Activated CD4-positive, CD25-positive, alpha-beta regulatory T cell treated with anti-CD3 and anti-CD28 coated beads, Interleukin-2, amount 50 U/mL, for 16 hours (primary cell): ENCODE measurements at regions not wholly inside any gene's neighbourhood (a gene's known extent, or its start where the extent isn't known, plus 50 kb on each side); places are given as distances from the start of the nearest gene placed in this dataset.
"Not testable (repeated sequence)": the region's sequence is repeated elsewhere in the genome, so short reads cannot be mapped to it uniquely, and the experiment has no call there.

Experiments
- DNase-seq: peaks from one replicate; pipeline ENCODE4 v3.0.0-alpha.2; 2020; ENCODE audit warnings: low read depth, low spot score

DNA sequence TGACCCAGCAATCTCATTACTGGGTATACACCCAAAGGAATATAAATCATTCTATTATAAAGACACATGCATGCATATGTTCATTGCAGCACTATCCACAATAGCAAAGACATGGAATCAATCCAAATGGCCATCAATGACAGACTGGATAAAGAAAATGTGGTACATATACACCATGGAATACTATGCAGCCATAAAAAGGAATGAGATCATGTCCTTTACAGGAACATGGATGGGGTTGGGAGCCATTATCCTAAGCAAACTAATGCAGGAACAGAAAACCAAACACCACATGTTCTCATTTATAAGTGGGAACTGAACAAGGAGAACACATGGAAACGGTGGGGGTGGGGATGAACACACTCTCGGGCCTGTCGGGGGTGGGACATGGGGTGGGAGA is 129.2 kb upstream of the STK26 start:
- DNase-seq, result not testable (repeated sequence)

- no peak for DNase-seq
These were observed 128.1 kb upstream of the STK26 start for GRCh38 chrX:131894995-131895394.

DNA sequence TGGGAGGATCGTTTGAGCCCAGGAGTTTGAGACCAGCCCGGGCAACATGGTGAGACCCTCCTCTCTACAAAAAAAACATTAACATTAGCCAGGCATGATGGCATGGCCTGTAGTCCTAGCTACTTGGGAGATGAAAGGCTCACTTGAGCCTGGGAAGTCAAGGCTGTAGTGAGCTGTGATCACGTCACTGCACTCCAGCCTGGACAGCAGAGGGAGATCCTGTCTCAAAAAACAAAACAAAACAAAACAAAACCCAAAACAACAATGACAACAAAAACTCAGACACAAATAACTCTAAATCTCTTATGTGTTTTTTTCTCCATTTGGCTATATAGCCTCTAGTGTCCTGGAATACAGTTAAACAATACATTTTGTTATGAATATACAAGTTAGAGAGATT is 127.3 kb upstream of the STK26 start:
- no peak for DNase-seq

GRCh38 chrX:131901546-131901945 is 121.6 kb upstream of the STK26 start:
- no peak for DNase-seq

GRCh38 chrX:131907488-131908314 is 115.4 kb upstream of the STK26 start:
- no peak for DNase-seq

DNA sequence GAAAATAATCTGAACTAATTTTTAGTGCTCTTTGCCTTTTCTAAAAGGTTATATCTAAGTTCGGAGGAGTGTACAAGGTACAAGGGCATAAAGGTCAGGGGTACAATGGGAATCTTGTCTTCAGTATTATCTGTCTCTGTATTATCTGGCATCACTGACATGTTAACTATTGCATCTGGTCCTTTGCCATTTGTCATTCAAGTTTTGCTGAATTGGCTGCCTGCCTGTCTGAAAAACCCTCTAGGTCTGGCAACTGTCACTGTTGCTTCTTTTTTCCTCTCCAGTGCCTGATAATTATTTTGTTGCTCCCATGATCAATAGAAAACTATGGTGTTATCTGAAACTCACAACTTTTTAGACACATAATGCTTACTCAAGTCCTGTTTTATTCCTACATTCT is 112.5 kb upstream of the STK26 start:
- no peak for DNase-seq

- DNase-seq, result no peak
These were observed 107.6 kb upstream of the STK26 start for GRCh38 chrX:131915488-131915887.

GRCh38 chrX:131917588-131917987 is 105.5 kb upstream of the STK26 start:
- DNase-seq, result no peak

DNA sequence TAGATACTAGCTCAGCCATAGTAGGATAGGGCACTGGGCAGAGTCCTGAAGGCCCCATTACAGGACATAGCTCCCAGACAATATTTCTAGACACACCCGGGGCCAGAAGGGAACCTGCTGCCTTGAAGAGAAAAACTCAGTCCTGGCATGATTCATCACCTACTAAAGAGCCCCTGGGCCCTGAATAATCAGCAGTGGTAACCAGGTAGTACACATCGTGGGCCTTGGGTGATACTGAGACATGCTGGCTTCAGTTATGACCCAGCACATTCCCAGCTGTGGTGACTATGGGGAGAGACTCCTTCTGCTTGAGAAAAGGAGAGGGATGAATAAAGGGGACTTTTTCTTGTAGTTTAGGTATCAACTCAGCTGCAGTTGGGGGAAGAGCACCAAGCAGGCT is 104.3 kb upstream of the STK26 start:
- DNase-seq, result no peak

DNA sequence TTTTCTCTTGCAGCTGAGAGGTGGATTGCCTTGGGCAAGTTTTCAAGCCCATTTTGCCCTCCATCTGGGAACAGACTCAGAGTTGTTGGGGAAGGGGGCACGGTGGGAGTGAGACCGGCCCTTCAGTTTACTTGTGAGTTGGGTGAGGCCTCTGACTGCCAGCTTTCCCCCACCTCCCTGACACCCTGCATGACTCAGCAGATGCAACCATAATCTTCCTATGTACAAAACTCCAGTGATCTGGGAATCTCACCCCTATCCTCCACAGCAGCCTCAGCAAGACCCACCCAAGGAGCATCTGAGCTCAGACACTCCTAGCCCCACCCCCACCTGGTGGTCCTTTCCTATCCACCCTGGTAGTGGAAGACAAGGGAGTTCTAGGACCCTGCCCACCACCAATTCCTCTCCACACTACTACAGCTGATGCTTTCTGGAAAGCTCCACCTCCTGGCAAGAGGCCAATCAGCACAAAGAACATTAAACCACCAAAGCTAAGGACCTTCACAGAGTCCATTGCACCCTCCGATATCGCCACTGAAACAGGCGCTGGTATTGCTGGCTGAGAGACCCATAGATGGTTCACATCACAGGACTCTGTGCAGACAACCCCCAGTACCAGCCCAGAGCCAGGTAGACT is 99.4 kb upstream of the STK26 start:
- DNase-seq, result no peak

DNA sequence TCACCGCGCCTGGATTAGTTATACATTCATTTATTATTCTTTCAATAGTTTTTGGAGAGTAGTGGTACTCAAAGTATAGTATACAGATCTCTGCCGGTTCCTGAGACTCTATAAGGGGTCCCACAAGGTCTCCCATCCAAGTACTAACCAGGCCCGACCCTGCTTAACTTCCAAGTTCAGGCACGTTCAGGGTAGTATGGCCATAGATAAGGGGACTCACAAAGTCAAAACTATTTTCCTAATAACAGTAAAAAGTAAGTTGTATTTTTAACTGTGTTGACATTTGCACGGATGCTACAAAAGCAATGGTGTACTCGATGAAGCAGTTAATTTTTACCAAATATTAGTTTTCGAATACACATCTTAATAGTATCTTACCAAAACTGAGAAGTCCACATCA is 84.4 kb upstream of the STK26 start:
- DNase-seq, result no peak

- DNase-seq, result no peak
These were observed 81.1 kb upstream of the STK26 start for GRCh38 chrX:131942034-131942433.

DNA sequence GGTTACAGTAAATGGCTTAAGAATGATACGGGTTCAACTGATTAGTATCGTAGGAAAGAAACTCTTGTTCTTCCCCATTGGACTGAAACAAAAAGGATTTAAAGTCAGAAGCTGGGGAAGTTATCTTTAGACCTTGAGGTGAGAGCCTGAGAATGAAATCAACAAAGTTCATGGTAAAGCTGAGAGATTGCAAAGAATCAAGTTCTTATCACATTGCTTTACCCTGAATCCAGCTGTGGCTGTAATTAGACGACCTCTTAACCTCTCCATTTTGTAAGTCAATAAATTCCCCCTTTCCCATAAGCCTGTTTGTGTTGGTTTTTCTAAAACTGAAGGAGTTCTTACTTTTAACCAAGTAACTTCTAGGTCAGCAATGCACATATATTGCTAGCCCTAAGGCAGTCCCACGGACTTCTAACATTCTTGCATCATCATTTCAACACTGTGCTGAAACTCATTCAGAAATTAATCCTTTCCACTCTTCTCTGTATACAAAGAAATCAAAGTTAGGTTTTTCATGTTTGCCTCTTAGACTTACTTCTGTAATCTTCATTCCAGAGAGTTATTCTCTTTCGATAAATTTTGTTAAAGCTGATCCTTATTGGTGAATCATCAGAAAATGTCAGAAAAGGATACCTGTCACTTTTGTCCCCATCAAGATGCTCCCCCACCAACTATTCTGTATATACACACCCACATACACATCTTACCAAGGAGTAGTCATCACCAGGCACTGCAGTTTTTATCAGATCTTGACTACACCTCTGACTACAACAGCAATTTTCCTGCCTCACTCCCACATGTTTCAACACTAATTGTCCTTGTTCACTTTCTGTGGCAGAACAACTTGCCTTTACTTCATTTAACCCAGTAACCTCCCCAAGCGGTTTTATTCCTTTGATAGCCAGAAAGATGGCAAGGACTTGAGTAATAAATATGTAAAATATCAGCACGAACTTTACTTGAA is 77.9 kb upstream of the STK26 start:
- DNase-seq, result no peak

DNA sequence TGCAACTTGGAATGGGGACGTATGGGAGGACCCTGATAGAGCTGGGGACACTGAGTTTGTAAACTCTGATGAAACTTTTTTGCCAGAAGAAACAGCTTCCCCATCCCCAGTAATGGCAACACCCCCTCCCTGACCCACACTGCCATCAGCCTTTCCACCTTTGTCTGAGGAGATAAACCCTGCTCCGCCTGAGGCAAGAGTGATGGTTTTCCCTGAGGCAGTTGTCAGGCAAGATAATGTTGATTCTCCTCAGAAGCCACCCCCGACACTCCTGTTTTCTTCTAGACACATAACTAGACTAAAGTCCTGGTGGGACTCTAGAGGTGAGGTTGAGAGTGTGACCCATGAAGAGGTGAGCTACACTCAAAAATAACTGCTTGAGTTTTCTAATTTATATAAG is 71.9 kb upstream of the STK26 start:
- no peak for DNase-seq

DNA sequence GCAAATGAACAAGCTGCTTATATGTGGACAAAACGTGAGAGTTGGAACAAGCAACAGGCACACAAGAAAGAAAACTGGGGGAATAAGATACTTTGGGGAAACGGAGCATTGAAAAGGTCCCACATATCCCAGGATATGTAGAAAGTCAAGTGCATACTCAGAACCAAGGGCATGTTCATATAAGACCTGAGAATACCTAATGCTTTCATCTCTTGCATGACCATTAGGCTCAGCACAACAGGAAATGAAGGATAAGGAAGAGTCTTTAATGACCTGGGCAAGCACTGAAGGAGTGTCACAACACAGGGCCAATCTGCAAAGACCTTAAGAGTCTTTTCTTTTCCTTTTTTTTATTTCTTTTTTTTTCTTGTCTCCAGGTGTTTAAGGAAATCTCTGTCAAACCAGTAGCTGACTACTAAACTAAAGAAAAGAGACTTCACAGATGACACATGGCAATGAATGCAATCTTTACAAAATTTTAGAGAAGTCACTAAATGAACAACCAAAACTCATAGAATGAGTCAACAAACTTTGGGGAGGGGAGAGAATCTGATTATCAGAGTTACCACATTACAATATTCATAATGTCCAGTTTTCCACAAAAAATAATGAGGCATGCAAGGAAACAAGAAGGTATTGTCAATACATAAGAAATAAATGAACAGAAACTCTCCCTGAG is 67.9 kb upstream of the STK26 start:
- no peak for DNase-seq

- DNase-seq, result no peak
These were observed 64.4 kb upstream of the STK26 start for GRCh38 chrX:131958724-131959123.

- DNase-seq, result no peak
These were observed 52.8 kb upstream of the STK26 start for GRCh38 chrX:131970347-131970746.
